NCI-H345 (cell line): ENCODE measurements at regions not wholly inside any gene's neighbourhood (a gene's known extent, or its start where the extent isn't known, plus 50 kb on each side); places are given as distances from the start of the nearest gene placed in this dataset.

Experiments
- DNase-seq: peaks from one replicate; lab custom pipeline; 2025; lab: John Stamatoyannopoulos, UW

DNA sequence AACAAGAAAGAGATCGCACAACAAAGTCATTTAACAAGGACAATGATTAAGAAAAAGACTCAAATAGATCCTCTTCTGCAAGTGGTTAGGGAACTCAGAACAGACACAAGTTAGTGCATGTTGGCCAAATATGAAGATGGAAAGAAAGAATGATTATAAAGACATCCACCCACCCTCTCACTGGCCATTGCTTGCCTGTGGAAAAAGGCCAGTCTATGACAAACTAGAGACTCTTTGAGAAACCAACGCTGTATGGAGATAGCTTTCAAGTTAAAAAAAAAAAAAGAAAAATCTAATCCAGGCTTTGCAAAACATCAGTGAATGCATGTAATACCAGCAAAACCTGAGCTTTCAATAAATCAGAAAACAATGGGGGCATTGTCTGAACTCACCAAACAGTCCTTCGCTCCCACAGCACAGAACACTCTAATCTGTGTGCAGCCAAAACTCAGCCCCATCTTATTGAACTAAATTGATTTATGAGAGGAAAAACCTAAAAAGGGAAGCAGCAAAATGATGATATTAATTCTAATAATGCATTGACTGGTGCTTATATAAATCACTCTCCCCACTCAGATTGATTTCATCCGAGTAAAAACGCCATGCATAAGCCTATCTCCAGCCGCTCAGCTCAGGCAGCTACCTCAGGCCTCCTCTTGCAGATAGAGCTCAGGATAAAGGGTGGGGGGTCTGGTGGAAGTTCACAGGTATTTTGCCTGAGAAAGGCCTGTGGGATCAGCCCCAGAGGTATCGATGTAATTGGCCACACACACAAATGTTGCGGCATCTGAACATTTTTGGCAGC is 547.1 kb downstream of the CCDC171 start:
- no peak for DNase-seq

DNA sequence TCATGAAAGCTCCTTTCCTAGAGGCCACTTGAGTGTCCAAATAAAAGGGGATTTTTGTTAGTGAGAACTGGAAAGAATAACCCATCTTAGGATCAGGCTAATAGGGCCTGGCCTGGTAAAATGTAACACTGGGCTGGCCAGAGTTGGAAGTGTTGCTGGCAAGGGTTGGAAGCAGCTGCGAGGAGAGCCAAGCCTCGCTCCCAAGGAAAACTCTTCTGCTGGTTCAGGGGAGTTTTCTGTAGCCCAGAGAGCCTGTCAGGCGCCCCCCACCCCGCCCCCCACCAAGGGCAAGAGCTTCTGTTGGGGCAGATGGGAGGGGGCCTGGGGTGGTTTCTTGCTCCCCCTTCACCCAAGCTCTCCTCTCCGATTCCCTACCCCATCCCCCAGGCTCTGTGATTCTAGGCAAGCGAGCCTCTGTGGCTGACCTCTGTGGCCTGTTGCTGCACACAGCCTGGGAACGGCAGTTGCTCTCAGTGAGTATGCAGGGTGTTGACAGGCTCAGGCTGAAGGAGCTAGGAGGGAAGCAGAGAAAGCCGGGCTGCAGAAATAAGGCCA is 547.8 kb downstream of the CCDC171 start:
- no peak for DNase-seq

DNA sequence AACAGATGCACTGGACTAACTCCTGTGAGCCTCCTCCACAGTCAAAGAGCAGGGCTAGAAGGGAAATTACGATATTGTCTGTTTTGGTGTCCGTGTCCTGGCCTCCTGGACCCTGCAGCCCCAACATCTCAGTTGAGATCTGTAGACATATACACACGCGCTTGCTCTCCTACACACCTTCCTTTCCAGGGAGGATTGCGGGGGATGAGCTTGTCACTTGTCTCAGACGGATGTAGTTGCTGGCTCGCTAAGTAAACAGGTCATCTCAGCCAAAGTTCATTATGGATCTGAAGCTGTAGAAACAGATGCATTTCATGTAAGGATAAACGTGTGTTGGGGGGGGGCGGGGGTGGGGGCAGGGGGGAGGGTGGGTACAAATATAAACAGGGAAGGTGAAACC is 549.3 kb downstream of the CCDC171 start:
- DNase-seq, result no peak

DNA sequence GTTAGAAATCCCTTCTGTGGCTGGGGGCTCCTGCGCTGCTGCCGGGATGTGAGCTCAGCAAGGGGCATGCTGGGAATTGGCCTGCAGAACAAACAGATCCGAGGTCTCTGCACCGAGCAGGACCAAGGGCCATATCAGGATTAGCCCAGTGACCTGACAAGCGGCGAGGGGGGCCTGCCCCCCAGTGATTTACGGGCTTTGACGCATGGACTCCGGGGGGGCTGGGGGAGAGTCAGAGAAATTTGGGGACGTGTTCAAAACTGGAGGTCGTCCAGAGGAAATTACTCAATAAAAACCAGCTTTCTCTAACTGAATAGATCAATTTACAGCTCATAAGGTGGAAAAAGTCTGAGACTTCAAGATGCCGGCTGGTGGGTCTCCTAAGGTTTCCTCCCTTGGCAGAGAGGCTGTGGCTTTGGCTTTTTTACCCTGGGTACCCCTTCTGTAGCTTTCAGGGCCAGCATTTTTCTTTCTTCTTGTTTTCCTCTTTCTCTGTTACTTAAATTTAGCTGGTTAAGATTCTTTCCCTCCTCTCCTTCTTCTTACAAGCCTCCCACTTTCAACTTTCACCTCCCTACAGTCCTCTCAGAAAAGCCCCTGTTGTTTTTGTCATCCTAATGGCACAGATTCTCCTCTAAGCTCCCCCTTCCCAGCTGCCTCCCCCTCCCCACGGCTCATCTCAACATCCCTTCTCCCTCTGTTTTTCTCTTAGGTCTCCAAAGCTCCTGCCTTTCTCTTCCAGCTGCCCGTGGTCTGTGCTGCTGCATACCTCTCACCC is 551.0 kb downstream of the CCDC171 start:
- DNase-seq, result no peak

DNA sequence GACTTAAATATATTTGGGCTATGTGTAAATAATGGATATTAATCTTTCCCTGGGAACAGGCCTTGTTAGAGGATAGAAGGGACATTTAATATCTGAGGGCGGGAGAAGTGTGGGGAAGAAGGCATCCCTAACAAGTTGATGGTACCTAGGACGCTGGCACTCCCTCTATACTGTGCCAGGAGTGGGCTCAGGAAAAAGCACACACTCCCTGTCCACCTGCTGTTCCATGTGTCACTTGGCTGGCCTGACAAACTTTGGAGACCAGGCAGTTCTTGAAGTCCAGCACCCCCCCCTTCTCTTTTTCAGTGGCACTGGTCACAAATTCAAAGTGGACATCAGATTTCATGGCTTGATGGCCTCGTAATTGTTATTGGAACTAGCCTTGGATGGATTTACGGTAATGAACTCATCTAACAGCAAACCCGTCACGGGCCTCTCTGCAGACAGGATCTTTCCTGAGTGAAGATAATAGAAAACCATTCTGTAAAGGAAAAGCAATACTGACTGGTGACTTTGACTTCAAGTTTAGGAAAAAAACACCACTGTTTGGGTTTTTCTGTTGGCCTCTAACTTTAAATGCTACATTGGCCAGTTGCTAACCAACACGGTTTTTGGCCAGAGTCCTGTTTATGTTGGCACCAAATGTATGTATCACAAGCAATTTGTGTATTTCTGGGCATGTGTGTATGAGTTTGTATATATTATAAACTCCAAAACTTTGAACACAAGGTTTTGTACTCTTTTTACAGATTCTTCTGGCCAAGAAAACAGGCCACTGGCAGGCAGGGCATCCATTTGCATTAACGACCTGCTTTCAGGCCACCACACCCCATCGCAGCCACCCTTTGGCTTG is 552.6 kb downstream of the CCDC171 start:
- no peak for DNase-seq

DNA sequence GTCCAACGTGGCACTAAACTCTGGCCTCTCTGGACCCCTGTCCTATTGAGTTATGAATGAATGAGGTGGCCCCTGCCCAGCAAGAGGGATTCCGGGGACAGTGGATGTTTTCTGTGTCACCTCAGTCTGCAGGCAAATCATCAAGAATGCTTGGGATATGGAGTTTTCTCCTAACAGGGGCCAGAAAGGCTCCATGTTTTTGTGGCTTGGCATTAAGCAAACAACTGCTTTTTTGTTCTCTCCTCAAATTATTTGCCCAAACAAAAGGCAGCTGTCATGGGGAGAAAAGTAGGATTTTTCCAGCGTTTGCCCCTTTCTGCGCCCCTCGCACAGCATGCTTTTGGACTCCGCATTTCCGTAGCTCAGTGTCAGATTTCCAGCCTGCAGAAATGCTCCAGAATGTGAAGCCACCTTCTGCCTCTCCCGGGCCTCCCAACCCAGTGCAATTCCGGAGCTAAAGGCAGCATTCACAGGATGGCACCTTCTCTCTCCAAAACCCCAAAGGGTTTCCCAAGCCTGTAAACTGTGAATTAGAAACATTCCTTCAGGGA is 553.3 kb downstream of the CCDC171 start:
- DNase-seq, result no peak

DNA sequence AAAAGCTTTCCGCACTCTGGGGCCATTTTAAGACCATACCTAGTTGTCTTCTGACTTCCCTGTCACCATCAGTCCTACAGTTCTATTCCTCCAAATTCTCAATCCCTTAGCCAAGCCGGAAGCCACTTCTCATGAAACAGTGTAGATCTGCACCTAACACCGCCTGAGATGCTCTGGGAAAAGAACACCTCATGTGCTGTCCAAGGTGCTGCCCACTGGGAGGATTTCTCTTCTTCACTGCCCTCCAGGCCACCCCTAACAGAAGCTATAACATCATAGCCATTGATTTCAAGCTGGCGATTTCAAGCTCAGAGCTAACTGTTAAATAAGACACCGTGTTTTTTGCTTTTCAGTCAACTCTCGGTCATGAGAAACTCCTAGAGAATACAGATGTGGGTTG is 559.3 kb downstream of the CCDC171 start:
- no peak for DNase-seq

DNA sequence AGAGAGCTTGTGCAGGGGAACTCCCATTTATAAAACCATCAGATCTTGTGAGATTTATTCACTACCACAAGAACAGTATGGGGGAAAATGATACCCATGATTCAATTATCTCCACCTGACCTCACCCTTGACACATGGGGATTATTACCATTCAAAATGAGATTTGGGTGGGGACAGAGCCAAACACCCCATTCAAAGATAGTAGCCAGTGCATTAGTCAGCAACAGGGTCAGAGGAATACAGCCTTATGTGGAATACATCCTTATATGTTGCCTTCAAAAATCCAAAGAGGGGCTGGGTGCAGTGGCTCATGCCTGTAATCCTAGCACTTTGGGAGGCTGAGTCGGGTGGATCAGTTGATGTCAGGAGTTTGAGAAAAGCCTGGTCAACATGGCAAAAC is 563.2 kb downstream of the CCDC171 start:
- no peak for DNase-seq

DNA sequence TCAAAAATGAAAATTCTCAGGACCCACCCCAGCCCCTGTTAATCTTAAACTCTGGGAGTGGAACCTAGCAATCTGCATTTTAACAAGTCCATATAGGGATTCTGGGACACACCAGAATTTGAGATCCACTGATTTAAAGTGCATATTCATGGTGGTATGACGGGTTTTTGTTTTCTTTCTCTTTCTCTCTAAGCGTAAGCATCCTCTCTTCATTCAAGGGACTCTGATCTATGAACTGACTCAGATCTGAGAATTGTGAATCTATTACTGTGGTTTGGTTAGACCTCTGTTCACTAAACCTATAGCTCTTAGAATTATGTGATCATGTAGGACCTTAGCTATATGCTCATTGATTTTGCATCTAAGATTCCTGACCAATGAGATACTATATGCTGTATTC is 565.2 kb downstream of the CCDC171 start:
- no peak for DNase-seq

DNA sequence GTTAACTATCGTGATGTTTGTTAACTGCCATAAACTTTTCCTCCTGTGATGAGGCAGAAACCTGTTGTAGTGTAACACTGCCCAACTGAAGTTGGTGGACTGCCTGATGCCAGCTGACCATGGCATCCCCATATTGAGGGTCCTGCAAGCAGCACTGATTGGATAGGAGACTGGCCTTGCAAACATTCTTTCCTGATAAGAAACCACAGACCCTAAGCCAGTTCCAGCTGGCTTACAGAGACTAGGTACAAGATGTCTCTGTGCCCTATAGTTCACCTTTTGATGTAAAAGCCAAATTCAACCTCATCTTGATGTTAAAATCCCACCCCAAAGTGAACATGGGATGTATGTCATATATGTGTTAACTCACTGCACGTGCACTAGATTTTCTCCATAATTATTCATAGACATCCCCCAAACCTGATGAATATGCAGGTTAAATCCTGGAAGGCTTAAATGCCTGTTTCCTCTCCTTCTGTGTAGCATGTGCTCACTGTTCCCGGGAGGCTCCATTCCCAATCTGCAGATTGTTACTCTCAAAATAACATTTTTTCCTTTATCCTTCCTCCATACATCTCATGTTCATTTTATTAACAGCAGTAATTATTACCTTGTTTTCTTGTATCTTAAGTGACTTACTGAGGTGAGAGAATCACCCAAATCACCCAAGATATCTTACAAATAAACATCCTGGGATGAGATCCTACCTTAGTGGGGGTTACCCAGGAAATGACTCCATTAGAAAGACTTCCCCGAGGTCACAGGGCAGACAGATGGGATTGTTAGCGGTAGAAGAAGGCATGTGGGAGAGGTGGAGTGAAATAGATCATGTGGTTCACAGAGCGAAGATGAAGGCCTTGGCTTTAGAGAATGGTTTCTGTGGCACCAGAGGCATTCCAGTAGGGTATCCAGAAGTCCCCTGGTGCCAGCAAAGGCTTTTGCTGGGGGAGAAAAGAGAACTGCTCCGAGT is 566.7 kb downstream of the CCDC171 start:
- no peak for DNase-seq

DNA sequence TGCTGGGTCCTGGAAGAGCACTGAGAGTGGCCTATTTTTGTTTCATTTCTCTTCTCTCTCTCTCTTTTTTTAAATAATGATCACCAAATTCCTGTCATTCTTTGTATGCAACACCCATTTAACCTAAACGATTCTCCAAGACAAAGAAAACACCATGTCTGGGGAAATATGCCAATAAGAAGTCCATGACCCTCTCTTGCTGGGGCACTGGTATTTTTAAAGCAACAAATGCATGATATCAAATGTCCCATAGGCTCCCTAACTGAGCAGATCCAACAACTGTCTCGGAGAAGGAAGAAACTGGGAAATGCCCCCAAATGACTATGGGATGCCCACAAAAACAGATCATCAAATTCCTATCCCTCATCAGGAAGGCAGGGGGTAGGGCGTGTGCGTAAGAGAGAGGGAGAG is 567.4 kb downstream of the CCDC171 start:
- no peak for DNase-seq

DNA sequence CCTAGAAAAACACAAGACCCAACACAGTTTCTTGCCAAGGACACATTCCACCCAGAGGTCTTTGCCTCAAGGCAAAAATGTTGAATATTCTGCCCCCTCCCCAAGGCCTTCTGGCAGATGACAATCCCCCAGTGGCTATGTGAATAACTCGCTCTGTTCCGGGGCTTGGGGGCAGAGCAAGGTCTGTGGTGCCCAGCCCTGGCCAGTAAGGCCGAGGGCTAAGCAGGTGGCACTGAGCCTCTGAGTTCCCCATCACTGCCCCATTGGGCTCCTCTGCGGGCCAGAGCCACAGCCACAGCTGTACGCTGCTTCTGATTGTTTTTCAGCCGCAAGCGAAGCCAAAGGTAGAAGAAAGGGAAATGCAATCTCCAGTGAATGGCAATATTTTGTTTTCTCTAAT is 567.9 kb downstream of the CCDC171 start:
- no peak for DNase-seq

DNA sequence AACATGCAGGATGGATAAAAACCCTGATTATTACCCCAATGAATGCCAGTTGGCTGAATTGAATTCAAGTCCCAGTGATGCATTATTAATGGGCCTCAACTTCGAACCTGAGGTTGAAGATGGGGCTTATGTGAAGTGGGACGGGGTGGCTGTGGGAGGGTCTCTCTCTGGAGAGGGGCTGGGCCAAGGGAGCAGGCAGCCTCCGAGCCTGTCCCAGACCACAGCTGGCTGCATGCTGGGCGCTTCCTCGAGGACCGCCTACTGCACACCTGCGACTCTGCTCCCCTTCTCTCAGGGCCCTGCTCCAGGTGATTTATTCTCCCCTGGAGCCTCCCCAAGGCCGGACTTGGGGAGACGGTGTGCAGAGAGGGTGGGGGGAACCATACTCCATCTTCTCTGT is 568.3 kb downstream of the CCDC171 start:
- no peak for DNase-seq

DNA sequence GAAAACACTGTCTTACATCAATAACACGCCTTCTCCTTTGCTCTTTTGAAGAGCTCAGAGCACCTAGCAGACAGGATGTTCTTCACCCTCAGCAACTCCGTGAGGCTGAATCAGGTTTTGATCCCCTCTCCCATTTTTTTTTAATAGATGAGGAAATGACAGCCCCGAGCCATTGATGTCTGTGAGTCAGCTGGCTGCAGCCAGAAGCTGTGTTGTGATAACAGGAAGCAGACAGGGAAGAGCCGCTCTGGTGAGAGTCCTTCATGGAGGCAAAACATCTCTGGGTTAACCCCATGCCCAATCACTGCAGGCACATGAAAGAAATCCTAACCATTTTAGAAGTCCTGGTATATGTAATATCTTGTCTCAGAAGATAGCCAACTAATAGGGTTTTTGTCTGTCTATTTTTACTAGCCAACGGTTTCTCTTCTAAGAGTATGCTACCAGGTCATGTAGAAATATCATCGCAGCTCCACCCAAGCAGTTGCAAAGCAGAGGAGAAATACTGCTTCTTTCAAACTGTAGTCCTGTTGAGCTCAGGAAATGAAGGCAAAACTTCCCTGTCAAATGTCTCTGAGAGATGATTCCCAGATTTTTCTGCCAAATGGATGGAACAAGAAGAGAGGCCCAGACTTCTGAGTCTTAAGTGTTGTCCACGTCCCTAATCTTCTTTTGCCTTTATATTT is 568.9 kb downstream of the CCDC171 start:
- no peak for DNase-seq

DNA sequence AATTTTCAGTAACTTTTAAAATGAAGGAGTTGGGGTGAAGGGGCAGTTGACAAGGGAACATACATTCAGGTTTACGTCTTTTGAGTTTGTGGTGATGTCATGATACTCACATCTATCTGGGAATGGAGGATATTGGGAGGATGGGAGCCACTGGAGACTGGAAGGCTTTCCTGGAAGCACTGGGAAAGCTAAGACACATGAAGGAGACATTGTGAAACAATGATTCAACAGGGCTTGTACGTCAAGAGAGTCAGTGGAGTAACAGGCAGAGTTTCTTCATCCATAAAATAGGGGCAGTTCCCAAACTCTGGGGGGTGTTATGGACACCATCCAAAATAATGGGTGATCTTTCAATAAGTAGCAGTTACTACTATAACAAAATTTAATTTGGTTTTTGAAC is 572.8 kb downstream of the CCDC171 start:
- no peak for DNase-seq

DNA sequence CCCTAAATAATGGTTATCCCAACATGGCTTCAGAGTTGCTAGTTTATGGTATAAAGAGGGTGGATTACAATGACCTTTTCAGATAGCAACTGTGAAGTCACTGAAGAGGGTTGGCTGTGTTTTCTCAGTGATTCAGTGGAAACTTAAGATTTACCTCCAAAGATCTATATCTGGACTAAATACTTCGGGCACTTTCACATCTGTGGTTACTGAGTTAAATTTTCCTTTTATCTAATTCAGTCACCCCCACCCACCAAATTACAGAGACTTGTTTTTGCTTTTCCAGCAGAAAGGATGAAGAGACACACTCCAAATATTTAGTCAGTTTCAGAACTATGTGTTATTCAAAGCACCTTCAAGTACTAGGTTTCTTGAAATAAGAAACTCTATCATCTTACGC is 573.2 kb downstream of the CCDC171 start:
- DNase-seq, result no peak

DNA sequence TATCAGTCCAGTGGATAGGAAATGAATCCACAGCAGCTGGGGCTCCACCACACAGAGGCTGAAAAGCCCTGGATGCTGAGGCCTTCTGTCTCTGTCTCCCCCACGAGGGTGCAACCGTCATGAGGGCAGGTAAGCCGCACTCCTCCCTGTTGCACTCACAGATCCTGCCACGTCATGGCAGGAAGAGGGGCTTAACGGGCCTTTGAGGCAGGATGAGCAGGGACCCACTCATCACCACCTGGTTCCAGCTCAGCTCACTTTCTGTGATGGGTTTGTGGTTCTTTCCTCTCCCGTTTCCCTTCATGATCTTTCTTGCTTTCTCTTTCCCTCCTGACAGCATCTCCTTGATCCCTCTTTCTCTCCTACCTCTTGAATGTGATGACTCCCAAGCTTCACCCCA is 575.2 kb downstream of the CCDC171 start:
- no peak for DNase-seq

DNA sequence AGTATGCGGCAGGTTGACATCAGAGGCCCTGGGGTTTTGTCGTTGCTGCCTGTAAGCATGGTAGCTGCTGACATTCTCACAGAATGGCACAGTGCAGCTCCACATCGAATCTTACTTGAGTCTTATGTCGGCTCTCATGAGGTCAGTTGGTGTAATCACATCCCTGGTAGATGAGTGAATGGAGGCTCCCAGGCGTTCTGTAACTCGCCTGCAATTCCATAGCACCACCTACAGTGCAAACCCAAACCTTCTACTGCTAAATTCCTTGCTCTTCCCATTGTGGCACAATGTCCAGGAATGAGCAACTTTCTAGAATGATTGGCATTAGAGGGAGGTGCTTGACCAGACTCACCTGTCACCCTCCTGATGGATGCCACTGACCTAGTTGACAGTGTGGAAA is 578.4 kb downstream of the CCDC171 start:
- no peak for DNase-seq

DNA sequence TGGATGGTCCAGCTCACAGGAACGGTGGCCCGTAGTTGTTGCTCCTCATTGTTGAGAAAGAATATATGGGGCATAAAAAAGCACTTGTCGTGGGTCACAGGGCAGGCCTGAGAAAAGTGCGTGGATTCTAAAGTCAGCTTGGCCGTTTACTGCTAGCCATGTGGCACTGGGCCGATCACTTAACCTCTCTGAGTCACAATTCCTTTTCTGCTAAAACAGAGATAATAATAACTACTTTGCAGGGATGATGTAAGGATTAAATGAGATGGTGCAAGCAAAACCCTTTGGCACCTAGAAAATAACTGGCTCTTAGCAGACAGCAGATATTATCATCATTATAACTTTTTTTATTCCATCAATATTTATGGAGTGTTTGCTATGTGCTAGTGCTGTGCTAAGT is 579.7 kb downstream of the CCDC171 start:
- no peak for DNase-seq

DNA sequence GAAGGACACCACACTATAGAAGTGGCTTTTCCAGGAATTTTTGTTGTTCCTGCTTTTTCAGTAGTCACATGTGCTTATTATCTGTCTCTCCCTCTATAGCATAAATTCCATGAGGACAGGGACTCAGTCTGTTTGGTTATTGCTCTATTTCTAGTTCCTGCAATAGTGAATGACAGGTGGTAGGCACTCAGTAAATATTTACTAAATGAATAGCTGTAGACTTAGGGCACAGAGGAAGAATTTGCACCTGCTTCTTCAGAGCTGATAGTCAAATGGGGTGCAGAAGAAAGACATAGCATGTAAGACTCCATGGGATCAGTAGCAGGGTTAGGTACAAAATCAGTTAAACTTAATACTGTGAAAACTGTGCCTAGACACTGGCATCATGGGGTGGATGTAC is 580.2 kb downstream of the CCDC171 start:
- no peak for DNase-seq
